ENCODE measurements at regions not wholly inside any gene's neighbourhood (a gene's known extent, or its start where the extent isn't known, plus 50 kb on each side); places are given as distances from the start of the nearest gene placed in this dataset.
"Not testable (repeated sequence)": the region's sequence is repeated elsewhere in the genome, so short reads cannot be mapped to it uniquely, and the experiment has no call there.

GRCh38 chr6:125597411-125598253, 151.8 kb upstream of the HEY2 start:
- DNase-seq: no peak

- DNase-seq: peak; percentile 72
These were observed 151.0 kb upstream of the HEY2 start for GRCh38 chr6:125598422-125598821.

- DNase-seq: no peak
These were observed 145.2 kb upstream of the HEY2 start for GRCh38 chr6:125604257-125604656.

GRCh38 chr6:125611573-125612344, 137.7 kb upstream of the HEY2 start:
- DNase-seq: no peak

- no peak for DNase-seq
These were observed 137.0 kb upstream of the HEY2 start for GRCh38 chr6:125612345-125612846.

GRCh38 chr6:125618629-125619028, 130.8 kb upstream of the HEY2 start:
- no peak for DNase-seq

GRCh38 chr6:125623085-125623484, 126.3 kb upstream of the HEY2 start:
- no peak for DNase-seq

- no peak for DNase-seq
These were observed 118.3 kb upstream of the HEY2 start for GRCh38 chr6:125631165-125631564.

- not testable (repeated sequence) for DNase-seq
These were observed 113.4 kb upstream of the HEY2 start for GRCh38 chr6:125636011-125636410.

- DNase-seq: no peak
These were observed 112.8 kb upstream of the HEY2 start for GRCh38 chr6:125636671-125637070.

- no peak for DNase-seq
These were observed 112.2 kb upstream of the HEY2 start for GRCh38 chr6:125637207-125637606.

- DNase-seq: peak; percentile 63
These were observed 109.9 kb upstream of the HEY2 start for GRCh38 chr6:125639466-125640020.

GRCh38 chr6:125640441-125641150, 108.8 kb upstream of the HEY2 start:
- DNase-seq: no peak

- not testable (repeated sequence) for DNase-seq
These were observed 105.3 kb upstream of the HEY2 start for GRCh38 chr6:125643967-125644661.

GRCh38 chr6:125647391-125647790, 102.0 kb upstream of the HEY2 start:
- no peak for DNase-seq

- not testable (repeated sequence) for DNase-seq
These were observed 95.7 kb upstream of the HEY2 start for GRCh38 chr6:125653752-125654151.

- no peak for DNase-seq
These were observed 93.9 kb upstream of the HEY2 start for GRCh38 chr6:125655511-125655910.

GRCh38 chr6:125656287-125656870, 93.1 kb upstream of the HEY2 start:
- no peak for DNase-seq

- no peak for DNase-seq
These were observed 91.3 kb upstream of the HEY2 start for GRCh38 chr6:125658136-125658535.

- DNase-seq: no peak
These were observed 90.5 kb upstream of the HEY2 start for GRCh38 chr6:125658759-125659431.

- DNase-seq: no peak
These were observed 89.5 kb upstream of the HEY2 start for GRCh38 chr6:125659887-125660286.
